ENCODE measurements at regions not wholly inside any gene's neighbourhood (a gene's known extent, or its start where the extent isn't known, plus 50 kb on each side); places are given as distances from the start of the nearest gene placed in this dataset.

DNA sequence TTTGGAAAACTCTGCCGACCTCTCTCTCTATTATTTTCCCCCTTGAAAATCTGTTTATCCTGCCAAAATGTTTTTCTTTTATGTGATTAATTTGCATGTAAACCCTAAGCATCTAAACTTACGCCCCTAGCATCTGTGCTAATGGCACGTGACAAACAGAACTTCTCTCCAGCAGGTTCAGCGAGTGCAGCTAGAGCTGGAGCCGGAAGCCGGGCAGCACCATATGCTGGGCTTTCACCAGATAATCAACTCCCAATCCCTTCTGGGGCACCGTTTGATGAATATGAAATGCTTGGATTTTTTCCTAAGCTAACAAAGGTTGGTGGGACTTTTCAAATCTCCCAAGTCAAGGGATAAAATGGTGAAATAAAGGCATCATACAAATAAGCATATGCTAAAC is 667.5 kb upstream of the TMEM132C start:
- Histone ChIP-seq H3K27me3 (no peaks in the 10 kb centered on the region), H3K4me2 (no peak overlapping the region), H3K79me2 (ENCODE audit: low read depth) (no peaks in the 10 kb centered on the region), H3K9ac (no peak overlapping the region), H3K36me3 (no peaks in the 10 kb centered on the region), H3K9me3 (ENCODE audit: low read depth) (no peaks in the 10 kb centered on the region), H2AFZ (replicated peaks) (no peak overlapping the region), H3K4me3 (no peak overlapping the region), H3K27ac (no peak overlapping the region), H3K4me1 (peaks cover 12% of the 10 kb centered on the region), H3F3A (ENCODE audit: low read depth) (peaks cover 10% of the 10 kb centered on the region), H4K20me1 (ENCODE audit: low read depth) (no peaks in the 10 kb centered on the region)
- no peaks in the 10 kb centered on the region for H3K9me3 Mint-ChIP-seq
- H3K4me1 Mint-ChIP-seq: peaks cover 8% of the 10 kb centered on the region
- no peak overlapping the region for H3K27ac Mint-ChIP-seq
- DNase-seq (ENCODE audit: low spot score): no peak
- no peaks in the 10 kb centered on the region for H3K36me3 Mint-ChIP-seq
- TF ChIP-seq EZH2 (IDR thresholded peaks at IDR 0.05): no peak
- TF ChIP-seq, protein P1, sequence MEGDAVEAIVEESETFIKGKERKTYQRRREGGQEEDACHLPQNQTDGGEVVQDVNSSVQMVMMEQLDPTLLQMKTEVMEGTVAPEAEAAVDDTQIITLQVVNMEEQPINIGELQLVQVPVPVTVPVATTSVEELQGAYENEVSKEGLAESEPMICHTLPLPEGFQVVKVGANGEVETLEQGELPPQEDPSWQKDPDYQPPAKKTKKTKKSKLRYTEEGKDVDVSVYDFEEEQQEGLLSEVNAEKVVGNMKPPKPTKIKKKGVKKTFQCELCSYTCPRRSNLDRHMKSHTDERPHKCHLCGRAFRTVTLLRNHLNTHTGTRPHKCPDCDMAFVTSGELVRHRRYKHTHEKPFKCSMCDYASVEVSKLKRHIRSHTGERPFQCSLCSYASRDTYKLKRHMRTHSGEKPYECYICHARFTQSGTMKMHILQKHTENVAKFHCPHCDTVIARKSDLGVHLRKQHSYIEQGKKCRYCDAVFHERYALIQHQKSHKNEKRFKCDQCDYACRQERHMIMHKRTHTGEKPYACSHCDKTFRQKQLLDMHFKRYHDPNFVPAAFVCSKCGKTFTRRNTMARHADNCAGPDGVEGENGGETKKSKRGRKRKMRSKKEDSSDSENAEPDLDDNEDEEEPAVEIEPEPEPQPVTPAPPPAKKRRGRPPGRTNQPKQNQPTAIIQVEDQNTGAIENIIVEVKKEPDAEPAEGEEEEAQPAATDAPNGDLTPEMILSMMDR (IDR thresholded peaks at IDR 0.05): no peak
- TF ChIP-seq EZH2phosphoT487 (IDR thresholded peaks at IDR 0.05): no peak
- H3K4me3 Mint-ChIP-seq: no peak overlapping the region
- H3K27me3 Mint-ChIP-seq (ENCODE audit: insufficient read depth, low read depth): no peaks in the 10 kb centered on the region

DNA sequence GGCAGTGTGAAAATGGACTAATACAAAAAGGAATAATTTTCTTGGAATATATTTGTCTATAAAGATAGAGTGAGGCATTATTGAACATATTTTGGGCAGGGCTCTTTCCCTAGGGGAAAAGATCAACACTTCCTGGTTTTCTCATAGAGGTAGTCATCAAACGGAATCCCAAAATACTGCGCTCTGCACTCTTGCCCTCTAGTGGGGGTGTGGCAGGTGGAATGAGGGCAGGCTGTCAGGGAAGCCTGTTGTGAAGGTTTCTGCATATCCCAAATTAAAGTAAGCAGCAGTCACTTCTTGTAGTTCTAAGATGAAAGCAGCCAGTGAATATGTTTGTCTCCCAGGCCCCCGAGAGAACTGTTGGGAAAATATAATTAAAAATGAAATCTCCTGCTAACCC is 666.8 kb upstream of the TMEM132C start:
- TF ChIP-seq EZH2 (IDR thresholded peaks at IDR 0.05): no peak
- TF ChIP-seq, protein P1 (IDR thresholded peaks at IDR 0.05): peak; percentile 28
- Histone ChIP-seq H3K4me3 (no peak overlapping the region), H2AFZ (replicated peaks) (no peak overlapping the region), H3K9ac (no peak overlapping the region), H3K27ac (no peak overlapping the region), H3K27me3 (no peaks in the 10 kb centered on the region), H3F3A (ENCODE audit: low read depth) (peaks cover 3% of the 10 kb centered on the region), H3K36me3 (no peaks in the 10 kb centered on the region), H4K20me1 (ENCODE audit: low read depth) (no peaks in the 10 kb centered on the region), H3K4me2 (no peak overlapping the region), H3K79me2 (ENCODE audit: low read depth) (no peaks in the 10 kb centered on the region), H3K9me3 (ENCODE audit: low read depth) (no peaks in the 10 kb centered on the region), H3K4me1 (peaks cover 4% of the 10 kb centered on the region)
- H3K4me3 Mint-ChIP-seq: no peak overlapping the region
- no peaks in the 10 kb centered on the region for H3K27me3 Mint-ChIP-seq (ENCODE audit: insufficient read depth, low read depth)
- peak; percentile 20 for DNase-seq (ENCODE audit: low spot score)
- no peaks in the 10 kb centered on the region for H3K9me3 Mint-ChIP-seq
- H3K4me1 Mint-ChIP-seq: no peaks in the 10 kb centered on the region
- no peaks in the 10 kb centered on the region for H3K36me3 Mint-ChIP-seq
- H3K27ac Mint-ChIP-seq: no peak overlapping the region

DNA sequence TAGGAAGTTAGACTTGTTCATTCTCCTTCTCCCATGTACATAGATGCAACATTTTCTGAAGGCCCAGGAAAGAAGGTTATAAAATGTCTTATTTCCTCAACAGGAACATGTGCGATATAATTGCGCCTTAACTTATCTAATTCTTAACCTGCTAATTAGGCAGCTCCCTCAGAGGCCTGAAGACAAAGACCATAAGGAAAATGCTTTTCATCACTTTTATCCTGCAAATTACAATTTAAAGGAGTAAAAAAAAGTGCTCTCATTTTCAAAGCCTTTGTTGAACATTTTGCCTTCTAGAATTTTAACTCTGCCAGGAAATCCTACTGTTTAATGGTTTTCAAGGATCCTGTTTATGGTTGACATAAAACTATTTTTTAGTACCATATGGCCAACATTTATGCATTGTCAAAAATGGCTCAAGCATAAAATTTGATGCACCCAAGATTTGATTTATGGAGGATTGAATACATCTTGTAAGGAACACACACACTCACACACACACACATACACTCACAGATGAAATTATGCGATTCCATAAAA is 660.4 kb upstream of the TMEM132C start:
- no peaks in the 10 kb centered on the region for H3K4me1 ChIP-seq
- no peak overlapping the region for H3K4me3 Mint-ChIP-seq
- H3K9ac ChIP-seq: no peak overlapping the region
- no peaks in the 10 kb centered on the region for H3K36me3 ChIP-seq
- H3K9me3 Mint-ChIP-seq: peaks cover 2% of the 10 kb centered on the region
- H3K4me2 ChIP-seq: no peak overlapping the region
- DNase-seq (ENCODE audit: low spot score): no peak
- no peaks in the 10 kb centered on the region for H4K20me1 ChIP-seq (ENCODE audit: low read depth)
- no peaks in the 10 kb centered on the region for H3K36me3 Mint-ChIP-seq
- no peaks in the 10 kb centered on the region for H3F3A ChIP-seq (ENCODE audit: low read depth)
- H3K4me1 Mint-ChIP-seq: no peaks in the 10 kb centered on the region
- H3K4me3 ChIP-seq: no peak overlapping the region
- H3K27ac Mint-ChIP-seq: no peak overlapping the region
- TF ChIP-seq EZH2phosphoT487 (IDR thresholded peaks at IDR 0.05) (no peak), EZH2 (IDR thresholded peaks at IDR 0.05) (no peak)
- TF ChIP-seq, protein P1 (IDR thresholded peaks at IDR 0.05): no peak
- H3K27me3 ChIP-seq: no peaks in the 10 kb centered on the region
- no peaks in the 10 kb centered on the region for H3K79me2 ChIP-seq (ENCODE audit: low read depth)
- H3K27me3 Mint-ChIP-seq (ENCODE audit: insufficient read depth, low read depth): peaks cover 3% of the 10 kb centered on the region
- no peaks in the 10 kb centered on the region for H3K9me3 ChIP-seq (ENCODE audit: low read depth)
- no peak overlapping the region for H3K27ac ChIP-seq
- no peak overlapping the region for H2AFZ ChIP-seq (replicated peaks)
